GM06990 (cell line): ENCODE measurements at regions not wholly inside any gene's neighbourhood (a gene's known extent, or its start where the extent isn't known, plus 50 kb on each side); places are given as distances from the start of the nearest gene placed in this dataset.

Experiments
- DNase-seq: peaks from one replicate; pipeline ENCODE4 v3.0.0-alpha.2; 2011; ENCODE audit not compliant: insufficient read length; ENCODE audit errors: extremely low read depth
- H3K27me3 ChIP-seq: replicated peaks from 2 replicates; pipeline ENCODE4 v1.6.0; 2011; ENCODE audit warnings: low read length; ENCODE audit not compliant: control insufficient read depth, insufficient read depth
- H3K36me3 ChIP-seq: 2 replicates; pipeline ENCODE4 v1.5.1; 2011; ENCODE audit warnings: low read length; ENCODE audit not compliant: control insufficient read depth, insufficient read depth
- H3K4me3 ChIP-seq: replicated peaks from 2 replicates; pipeline ENCODE4 v1.5.1; 2011; ENCODE audit warnings: low read depth, mild to moderate bottlenecking, control low read depth, low read length
- TF ChIP-seq, protein P1 (sequence below): IDR thresholded peaks from 2 replicates; pipeline ENCODE4 v1.5.1; 2011; ENCODE audit warnings: low read length, control low read depth, mild to moderate bottlenecking, inconsistent platforms; ENCODE audit not compliant: insufficient read depth, poor library complexity, severe bottlenecking

DNA sequence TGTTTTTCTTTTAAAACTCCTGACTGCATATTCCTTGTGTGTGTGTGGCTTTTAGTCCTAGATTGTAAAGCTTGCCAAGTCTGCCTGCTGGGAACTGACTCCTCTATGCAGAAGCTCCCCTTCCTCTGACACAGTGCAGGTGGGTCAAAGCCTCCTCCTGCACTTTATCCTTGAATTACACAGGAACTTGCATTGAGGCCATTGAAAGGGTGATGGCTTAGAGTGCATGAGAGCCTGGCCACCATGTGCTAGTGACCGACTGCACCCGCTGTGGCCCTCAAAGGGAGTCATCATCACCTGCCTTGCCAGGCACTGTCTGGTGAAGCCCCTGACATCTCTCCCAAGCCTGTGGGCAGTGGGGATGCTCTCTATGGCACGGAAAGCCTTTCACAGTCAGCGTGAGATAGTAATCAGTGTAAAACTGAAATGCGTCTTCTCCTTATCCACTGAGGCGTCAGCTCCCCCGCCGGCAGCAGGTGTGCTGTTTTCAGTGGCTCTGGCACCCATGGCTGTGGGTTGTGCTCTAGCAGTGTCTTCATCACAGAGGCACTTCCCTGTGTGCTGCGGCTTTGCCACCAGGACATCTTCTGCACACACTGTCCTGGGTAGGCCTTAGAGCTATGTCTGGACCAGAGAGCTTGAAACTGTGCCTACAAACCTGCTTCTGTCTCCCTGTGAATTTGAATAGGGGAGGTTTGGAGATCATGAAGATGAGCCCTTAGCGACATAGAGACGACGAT, 87.9 kb downstream of the THBS2 start:
- no peaks in the 10 kb centered on the region for H3K27me3 ChIP-seq
- DNase-seq = no peak
- no peak overlapping the region for H3K4me3 ChIP-seq
- TF ChIP-seq, protein P1, sequence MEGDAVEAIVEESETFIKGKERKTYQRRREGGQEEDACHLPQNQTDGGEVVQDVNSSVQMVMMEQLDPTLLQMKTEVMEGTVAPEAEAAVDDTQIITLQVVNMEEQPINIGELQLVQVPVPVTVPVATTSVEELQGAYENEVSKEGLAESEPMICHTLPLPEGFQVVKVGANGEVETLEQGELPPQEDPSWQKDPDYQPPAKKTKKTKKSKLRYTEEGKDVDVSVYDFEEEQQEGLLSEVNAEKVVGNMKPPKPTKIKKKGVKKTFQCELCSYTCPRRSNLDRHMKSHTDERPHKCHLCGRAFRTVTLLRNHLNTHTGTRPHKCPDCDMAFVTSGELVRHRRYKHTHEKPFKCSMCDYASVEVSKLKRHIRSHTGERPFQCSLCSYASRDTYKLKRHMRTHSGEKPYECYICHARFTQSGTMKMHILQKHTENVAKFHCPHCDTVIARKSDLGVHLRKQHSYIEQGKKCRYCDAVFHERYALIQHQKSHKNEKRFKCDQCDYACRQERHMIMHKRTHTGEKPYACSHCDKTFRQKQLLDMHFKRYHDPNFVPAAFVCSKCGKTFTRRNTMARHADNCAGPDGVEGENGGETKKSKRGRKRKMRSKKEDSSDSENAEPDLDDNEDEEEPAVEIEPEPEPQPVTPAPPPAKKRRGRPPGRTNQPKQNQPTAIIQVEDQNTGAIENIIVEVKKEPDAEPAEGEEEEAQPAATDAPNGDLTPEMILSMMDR = no peak
- no peaks in the 10 kb centered on the region for H3K36me3 ChIP-seq

DNA sequence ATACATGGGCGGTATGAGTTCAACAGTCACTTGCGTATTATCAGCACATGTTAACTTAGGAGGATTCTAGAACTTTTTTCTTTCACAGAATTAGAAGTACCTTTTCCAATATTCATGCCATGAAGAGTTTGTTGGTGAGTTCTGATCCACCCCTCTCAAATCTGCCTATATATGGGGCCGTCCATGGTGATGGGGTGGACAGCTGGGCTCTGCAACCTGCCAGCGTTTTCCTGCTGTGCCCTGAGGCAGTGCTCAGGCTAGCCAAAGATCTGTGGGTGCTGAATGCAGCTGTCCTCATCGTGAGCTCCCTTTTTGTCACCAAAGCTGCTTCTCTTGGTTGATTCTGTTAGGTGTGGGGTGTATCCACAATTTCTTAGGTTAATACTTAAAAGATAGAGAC, 88.7 kb downstream of the THBS2 start:
- DNase-seq = no peak
- H3K27me3 ChIP-seq = no peaks in the 10 kb centered on the region
- TF ChIP-seq, protein P1 = no peak
- no peak overlapping the region for H3K4me3 ChIP-seq
- no peaks in the 10 kb centered on the region for H3K36me3 ChIP-seq

DNA sequence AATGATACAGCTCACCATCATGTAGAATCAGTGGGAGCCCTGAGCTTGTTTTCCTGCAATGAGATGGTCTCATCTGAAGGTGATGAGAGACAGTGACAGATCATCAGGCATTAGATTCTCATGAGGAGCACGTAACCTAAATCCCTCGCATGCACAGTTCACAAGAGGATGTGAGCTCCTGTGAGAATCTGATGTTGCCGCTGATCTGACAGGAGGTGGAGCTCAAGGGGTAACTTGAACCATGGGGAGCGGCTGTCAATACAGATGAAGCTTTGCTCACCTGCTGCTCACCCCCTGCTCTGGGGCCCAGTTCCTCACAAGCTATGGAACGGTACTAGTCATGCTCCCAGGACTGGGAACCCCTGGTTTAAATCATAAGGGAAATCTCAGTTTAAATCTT, 89.2 kb downstream of the THBS2 start:
- TF ChIP-seq, protein P1 = no peak
- Histone ChIP-seq H3K27me3 (no peaks in the 10 kb centered on the region), H3K36me3 (no peaks in the 10 kb centered on the region), H3K4me3 (no peak overlapping the region)
- DNase-seq = no peak

- no peak for DNase-seq
- no peaks in the 10 kb centered on the region for H3K27me3 ChIP-seq
- H3K4me3 ChIP-seq = no peak overlapping the region
- no peaks in the 10 kb centered on the region for H3K36me3 ChIP-seq
- TF ChIP-seq, protein P1 = no peak
Observed at GRCh38 chr6:169163411-169163901, 90.2 kb downstream of the THBS2 start.

DNA sequence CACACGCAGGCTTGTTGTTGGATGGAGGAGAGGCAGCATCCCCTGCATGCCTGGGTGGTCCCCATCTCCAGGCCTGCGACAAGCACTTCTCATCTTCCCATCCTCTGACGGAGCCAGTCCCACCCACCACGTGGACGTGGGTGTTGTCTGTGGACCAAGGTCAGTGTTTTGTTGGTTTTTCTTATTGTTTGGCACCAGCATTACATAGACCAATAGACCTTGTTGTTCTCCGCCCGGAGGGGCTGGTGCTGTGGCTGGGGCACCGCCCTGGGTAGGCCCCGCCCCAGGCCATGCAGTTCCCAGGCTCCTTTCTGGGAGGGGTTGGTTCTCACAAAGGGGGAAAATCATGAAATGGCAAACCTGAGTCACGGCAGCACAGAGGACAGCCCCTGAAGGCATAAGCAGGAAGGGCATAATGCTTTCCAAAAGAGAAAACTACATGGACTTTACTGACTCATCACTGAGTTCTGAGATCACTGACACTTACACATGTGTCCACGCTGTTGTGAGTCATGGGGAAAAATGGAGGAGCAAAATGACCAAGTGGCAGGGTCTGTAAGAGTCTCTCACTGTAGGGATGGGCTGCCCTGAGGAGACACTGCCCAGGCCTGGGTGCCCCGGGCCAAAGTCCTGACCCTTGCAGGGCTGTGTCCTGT, 90.8 kb downstream of the THBS2 start:
- no peak for DNase-seq
- TF ChIP-seq, protein P1 = no peak
- H3K27me3 ChIP-seq = no peaks in the 10 kb centered on the region
- no peak overlapping the region for H3K4me3 ChIP-seq
- no peaks in the 10 kb centered on the region for H3K36me3 ChIP-seq
